ENCODE measurements at regions not wholly inside any gene's neighbourhood (a gene's known extent, or its start where the extent isn't known, plus 50 kb on each side); places are given as distances from the start of the nearest gene placed in this dataset.
"Not testable (repeated sequence)": the region's sequence is repeated elsewhere in the genome, so short reads cannot be mapped to it uniquely, and the experiment has no call there.

DNA sequence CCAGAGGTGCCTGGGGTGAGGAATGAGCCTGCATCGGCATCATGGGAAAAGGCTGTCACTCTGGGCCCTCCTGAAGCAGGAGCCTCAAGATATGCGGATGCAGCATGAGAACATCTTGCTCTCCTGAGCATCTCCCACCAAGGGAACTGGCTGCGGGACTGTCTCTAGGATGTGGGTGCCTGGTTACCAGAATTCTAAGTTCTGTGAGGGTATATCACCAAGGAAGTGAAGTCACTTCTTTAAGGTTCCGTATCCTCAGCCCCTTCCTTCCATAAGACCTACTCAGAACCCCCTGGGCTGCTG is 86.9 kb downstream of the GGTLC2 start:
- Histone ChIP-seq H3K4me3 (no peak overlapping the region), H3K9me3 (no peaks in the 10 kb centered on the region), H3K27ac (no peak overlapping the region), H3K36me3 (no peaks in the 10 kb centered on the region), H3K4me1 (ENCODE audit: insufficient read depth) (peaks cover 6% of the 10 kb centered on the region), H3K27me3 (no peaks in the 10 kb centered on the region)
- TF ChIP-seq, protein P1, sequence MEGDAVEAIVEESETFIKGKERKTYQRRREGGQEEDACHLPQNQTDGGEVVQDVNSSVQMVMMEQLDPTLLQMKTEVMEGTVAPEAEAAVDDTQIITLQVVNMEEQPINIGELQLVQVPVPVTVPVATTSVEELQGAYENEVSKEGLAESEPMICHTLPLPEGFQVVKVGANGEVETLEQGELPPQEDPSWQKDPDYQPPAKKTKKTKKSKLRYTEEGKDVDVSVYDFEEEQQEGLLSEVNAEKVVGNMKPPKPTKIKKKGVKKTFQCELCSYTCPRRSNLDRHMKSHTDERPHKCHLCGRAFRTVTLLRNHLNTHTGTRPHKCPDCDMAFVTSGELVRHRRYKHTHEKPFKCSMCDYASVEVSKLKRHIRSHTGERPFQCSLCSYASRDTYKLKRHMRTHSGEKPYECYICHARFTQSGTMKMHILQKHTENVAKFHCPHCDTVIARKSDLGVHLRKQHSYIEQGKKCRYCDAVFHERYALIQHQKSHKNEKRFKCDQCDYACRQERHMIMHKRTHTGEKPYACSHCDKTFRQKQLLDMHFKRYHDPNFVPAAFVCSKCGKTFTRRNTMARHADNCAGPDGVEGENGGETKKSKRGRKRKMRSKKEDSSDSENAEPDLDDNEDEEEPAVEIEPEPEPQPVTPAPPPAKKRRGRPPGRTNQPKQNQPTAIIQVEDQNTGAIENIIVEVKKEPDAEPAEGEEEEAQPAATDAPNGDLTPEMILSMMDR (IDR thresholded peaks at IDR 0.05), result no peak
- TF ChIP-seq EP300 (IDR thresholded peaks at IDR 0.05) (no peak), POLR2A (IDR thresholded peaks at IDR 0.05) (no peak)
- 57 to 63% (median 62%) methylated on average over 4 of the region's 4 CpGs for WGBS, 3 donors
- intact Hi-C loops (cut with DNase I), result no loop called here
- no peak for DNase-seq

DNA sequence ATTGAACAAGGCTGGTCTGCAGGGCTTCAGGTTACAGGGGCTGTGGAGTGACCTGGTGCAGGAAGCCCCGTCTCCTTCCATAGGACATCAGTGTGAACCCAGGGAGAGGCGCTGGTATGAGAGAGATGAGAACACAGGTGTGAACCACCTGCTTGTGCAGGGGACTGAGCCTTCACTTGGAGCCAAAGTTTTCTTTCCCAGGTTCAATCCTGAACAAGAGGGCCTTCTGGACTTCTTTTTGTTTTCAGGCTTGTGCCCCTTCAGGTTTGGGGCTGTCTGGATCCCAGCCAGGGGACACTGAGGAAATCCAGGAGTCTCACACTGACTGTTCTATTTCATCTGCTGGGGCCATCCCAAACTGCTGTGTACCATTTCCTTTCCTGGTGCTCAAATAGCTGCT is 88.6 kb downstream of the GGTLC2 start:
- H3K9me3 ChIP-seq; H3K27ac ChIP-seq; intact Hi-C loops (cut with DNase I); H3K36me3 ChIP-seq; H3K4me1 ChIP-seq (ENCODE audit: insufficient read depth); H3K27me3 ChIP-seq; DNase-seq; H3K4me3 ChIP-seq: not testable (repeated sequence)
- 82 to 89% (median 89%) methylated on average over 2 of the region's 2 CpGs for WGBS, 3 donors

DNA sequence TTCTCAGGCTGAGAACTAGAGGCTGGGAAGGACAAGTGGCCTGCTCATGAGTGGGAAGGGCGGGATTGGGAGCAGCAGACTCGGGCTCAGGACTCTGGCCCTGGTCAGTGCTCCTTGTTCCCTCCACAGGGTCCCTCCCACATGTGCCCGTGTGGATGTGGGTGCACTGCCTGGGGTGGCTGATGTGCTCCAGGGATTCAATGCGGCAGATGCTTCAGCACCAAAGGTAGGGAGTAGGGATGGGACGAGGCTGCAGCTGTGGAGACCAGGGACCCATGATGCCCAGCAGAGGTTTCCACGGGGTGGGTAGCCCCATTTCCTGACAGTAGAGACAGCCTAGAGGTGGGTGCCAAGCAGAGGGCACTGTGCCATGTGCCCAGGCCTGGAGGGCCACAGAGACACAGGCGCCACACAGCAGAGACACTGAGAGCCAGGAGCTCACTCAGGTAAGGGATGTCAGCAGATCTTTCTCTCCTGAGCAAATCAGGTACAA is 89.5 kb downstream of the GGTLC2 start:
- DNase-seq, result no peak
- Histone ChIP-seq H3K27ac (no peak overlapping the region), H3K36me3 (no peaks in the 10 kb centered on the region), H3K27me3 (no peaks in the 10 kb centered on the region), H3K9me3 (no peaks in the 10 kb centered on the region), H3K4me3 (no peak overlapping the region), H3K4me1 (ENCODE audit: insufficient read depth) (peaks cover 6% of the 10 kb centered on the region)
- TF ChIP-seq POLR2A (IDR thresholded peaks at IDR 0.05) (no peak), EP300 (IDR thresholded peaks at IDR 0.05) (no peak)
- TF ChIP-seq, protein P1 (IDR thresholded peaks at IDR 0.05), result no peak
- WGBS, 3 donors, result 83 to 86% (median 84%) methylated on average over 7 of the region's 7 CpGs
- intact Hi-C loops (cut with DNase I), result no loop called here

DNA sequence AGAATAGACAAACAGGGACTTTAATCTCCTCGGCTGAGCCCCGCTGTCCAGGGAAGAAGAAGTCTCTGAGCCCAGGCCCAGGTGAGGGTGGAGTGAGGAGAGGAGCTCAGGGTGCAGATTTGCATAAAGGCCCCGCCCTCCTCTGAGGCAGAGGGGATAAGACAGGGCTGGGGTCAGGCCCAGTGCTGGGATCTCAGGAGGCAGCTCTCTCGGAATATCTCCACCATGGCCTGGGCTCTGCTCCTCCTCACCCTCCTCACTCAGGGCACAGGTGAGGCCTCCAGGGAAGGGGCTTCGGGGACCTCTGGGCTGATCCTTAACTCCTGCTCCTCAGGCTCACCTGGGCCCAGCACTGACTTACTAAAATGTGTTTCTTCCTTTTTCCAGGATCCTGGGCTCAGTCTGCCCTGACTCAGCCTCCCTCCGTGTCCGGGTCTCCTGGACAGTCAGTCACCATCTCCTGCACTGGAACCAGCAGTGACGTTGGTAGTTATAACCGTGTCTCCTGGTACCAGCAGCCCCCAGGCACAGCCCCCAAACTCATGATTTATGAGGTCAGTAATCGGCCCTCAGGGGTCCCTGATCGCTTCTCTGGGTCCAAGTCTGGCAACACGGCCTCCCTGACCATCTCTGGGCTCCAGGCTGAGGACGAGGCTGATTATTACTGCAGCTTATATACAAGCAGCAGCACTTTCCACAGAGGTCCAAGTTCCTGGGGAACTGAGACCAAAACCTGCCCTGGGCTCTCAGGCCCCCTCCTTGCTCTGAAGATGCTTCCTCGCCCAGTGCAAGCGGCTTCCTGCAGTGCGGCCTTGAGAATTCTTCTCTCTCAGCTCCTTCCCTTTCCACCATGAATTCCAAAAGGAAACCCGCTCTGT is 90.2 kb downstream of the GGTLC2 start:
- H3K27me3 ChIP-seq; H3K27ac ChIP-seq; H3K4me3 ChIP-seq; intact Hi-C loops (cut with DNase I); H3K4me1 ChIP-seq (ENCODE audit: insufficient read depth); DNase-seq; H3K9me3 ChIP-seq; H3K36me3 ChIP-seq: not testable (repeated sequence)
- WGBS, 3 donors, result 74 to 86% (median 82%) methylated on average over 17 of the region's 17 CpGs

DNA sequence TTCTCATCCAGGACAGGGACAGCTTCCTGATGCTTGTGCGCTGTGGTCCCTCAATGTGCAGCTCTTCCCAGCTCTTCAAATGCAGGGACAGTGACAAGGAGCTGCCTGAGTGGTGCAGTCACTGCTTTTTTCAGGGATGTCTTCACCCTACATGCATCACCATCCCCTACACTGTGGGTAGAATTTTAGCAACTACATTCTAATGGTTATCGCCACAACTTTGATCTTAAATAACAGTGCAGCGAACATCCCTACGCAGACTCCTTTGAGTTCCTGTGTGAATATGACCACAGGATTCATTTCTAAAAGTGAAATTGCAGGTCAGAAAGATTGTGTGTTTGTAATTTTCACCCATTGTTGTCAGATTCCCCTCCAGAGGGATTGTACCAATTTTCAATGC is 90.9 kb downstream of the GGTLC2 start:
- DNase-seq; H3K36me3 ChIP-seq; H3K4me3 ChIP-seq; H3K9me3 ChIP-seq; intact Hi-C loops (cut with DNase I); H3K4me1 ChIP-seq (ENCODE audit: insufficient read depth); H3K27ac ChIP-seq; H3K27me3 ChIP-seq: not testable (repeated sequence)
- 93 to 94% (median 93%) methylated on average over 4 of the region's 4 CpGs for WGBS, 3 donors

All from ovary (tissue), 7 donors.